Esophagus squamous epithelium (tissue), 4 donors: ENCODE measurements at regions not wholly inside any gene's neighbourhood (a gene's known extent, or its start where the extent isn't known, plus 50 kb on each side); places are given as distances from the start of the nearest gene placed in this dataset.

Experiments used
- CTCF ChIP-seq, 6 experiments: fragments of 450-650 bp in 4 of 6; fragments of 200-600 bp in 2 of 6; sonication (generic) in 2 of 6; IDR thresholded peaks; one replicate each; pipeline ENCODE4 v1.5.1; 2016 to 2019; ENCODE audit warnings: antibody characterized with exemption in 6 of 6, mild to moderate bottlenecking in 4 of 6, moderate library complexity in 4 of 6
- POLR2A ChIP-seq, 4 donors: fragments of 450-650 bp; IDR thresholded peaks; one replicate each; pipeline ENCODE4 v1.6.1; 2017; ENCODE audit warnings: antibody characterized with exemption in 4 of 4, mild to moderate bottlenecking in 4 of 4, moderate library complexity in 3 of 4

GRCh38 chr9:75369989-75370388 lies 281.7 kb downstream of the OSTF1 start:
- no peak for TF ChIP-seq CTCF (IDR thresholded peaks at IDR 0.05)
- TF ChIP-seq POLR2A (IDR thresholded peaks at IDR 0.05): no peak
